Gastrocnemius medialis (tissue), 4 donors: ENCODE measurements at regions not wholly inside any gene's neighbourhood (a gene's known extent, or its start where the extent isn't known, plus 50 kb on each side); places are given as distances from the start of the nearest gene placed in this dataset.

ENCODE experiments used
- POLR2A ChIP-seq, 2 donors: fragments of 450-650 bp; IDR thresholded peaks; one replicate each; pipeline ENCODE4 v1.6.1; 2017; ENCODE audit warnings: antibody characterized with exemption in 2 of 2, mild to moderate bottlenecking in 2 of 2, moderate library complexity in 2 of 2
- TF ChIP-seq, protein P1 (sequence below), 5 experiments: fragments of 450-650 bp in 3 of 5; fragments of 200-600 bp in 2 of 5; sonication (generic) in 2 of 5; IDR thresholded peaks in 4 of 5; conservative IDR thresholded peaks in 1 of 5; 1 replicate in 4 of 5; 2 replicates in 1 of 5; pipeline ENCODE4 v1.5.1; 2016 to 2019; ENCODE audit warnings: antibody characterized with exemption in 5 of 5, mild to moderate bottlenecking in 3 of 5, moderate library complexity in 3 of 5

DNA sequence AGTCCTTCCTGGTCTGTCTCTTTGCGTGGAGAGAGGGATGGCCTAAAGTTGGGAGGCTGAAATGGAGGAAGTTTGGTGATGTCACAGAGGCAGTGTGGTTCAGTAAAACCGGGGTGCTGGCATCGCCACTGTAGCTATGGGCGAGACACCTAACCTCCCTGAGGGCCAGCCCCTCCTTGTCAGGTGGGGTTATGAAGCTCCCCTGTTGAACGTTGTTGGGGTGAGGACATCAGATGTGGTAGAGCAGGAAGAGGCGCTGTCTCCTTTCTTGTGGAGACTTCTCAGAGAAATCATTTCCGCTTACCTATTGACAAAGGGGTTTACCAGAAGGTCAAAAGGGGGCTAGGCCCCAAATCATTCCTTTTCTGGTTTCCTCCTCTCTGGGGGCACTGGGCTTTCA is 294.7 kb downstream of the SIPA1L2 start:
- TF ChIP-seq, protein P1, sequence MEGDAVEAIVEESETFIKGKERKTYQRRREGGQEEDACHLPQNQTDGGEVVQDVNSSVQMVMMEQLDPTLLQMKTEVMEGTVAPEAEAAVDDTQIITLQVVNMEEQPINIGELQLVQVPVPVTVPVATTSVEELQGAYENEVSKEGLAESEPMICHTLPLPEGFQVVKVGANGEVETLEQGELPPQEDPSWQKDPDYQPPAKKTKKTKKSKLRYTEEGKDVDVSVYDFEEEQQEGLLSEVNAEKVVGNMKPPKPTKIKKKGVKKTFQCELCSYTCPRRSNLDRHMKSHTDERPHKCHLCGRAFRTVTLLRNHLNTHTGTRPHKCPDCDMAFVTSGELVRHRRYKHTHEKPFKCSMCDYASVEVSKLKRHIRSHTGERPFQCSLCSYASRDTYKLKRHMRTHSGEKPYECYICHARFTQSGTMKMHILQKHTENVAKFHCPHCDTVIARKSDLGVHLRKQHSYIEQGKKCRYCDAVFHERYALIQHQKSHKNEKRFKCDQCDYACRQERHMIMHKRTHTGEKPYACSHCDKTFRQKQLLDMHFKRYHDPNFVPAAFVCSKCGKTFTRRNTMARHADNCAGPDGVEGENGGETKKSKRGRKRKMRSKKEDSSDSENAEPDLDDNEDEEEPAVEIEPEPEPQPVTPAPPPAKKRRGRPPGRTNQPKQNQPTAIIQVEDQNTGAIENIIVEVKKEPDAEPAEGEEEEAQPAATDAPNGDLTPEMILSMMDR (IDR thresholded peaks at IDR 0.05 in 4 of 5, conservative IDR thresholded peaks at IDR 0.05 in 1 of 5) = no peak
- TF ChIP-seq POLR2A (IDR thresholded peaks at IDR 0.05) = no peak
